ENCODE measurements at regions not wholly inside any gene's neighbourhood (a gene's known extent, or its start where the extent isn't known, plus 50 kb on each side); places are given as distances from the start of the nearest gene placed in this dataset.
"Not testable (repeated sequence)": the region's sequence is repeated elsewhere in the genome, so short reads cannot be mapped to it uniquely, and the experiment has no call there.

DNA sequence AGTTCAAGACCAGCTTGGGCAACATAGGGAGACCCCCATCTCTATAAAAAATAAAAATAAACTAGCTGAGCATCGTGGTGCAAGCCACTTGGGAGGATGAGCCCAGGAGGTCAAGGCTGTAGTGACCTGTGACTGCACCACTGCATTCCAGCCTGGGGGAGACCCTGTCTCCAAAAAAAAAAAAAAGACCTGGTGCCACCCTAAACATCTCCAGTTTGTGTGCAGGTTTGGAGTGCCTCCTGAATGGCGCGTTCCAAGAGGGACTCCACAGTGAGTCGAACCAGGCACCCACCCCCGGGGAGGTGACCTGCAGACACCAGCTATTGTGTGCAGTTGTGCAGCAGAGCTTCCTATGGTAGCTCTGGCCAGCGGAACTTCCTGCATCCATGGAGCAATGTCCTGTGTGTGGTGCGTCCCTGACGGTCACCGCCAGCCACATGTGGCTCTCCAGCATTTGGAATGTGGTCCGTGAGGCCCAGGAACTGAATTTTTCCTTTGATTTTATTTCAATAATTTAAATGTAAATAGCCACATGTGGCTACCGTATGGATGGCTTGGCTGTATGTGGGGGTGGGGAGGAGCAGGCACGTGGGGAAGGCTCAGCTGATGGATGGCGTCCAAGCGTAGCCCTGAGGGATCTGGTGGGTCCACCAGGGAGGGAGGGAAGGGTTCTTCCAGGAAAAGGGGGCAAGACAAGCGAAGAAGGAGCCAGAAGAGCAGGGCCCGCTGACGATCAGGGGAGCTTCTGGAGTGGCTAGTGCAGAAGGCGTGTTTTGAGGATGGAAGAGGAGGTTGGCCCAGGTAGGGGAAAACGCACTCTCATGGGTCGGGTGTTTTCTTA lies 107.1 kb upstream of the GSE1 start:
- no peak for DNase-seq (ENCODE audit: low read depth in 1 of 2, low spot score in 1 of 2)

DNA sequence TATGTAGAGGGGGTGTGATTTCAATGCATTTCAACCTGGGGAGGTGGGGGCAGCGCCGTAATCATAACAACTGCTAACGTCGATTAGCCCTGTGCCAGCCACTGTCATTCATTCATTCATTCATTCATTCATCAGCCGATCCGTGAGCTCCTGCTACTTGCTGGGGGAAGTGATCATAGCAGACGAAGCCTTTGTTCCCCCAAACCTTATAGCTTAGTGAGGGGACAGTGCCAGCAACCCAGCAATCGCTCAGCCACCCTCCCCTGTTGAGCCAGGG lies 106.5 kb upstream of the GSE1 start:
- no peak for DNase-seq (ENCODE audit: low read depth in 1 of 2, low spot score in 1 of 2)

DNA sequence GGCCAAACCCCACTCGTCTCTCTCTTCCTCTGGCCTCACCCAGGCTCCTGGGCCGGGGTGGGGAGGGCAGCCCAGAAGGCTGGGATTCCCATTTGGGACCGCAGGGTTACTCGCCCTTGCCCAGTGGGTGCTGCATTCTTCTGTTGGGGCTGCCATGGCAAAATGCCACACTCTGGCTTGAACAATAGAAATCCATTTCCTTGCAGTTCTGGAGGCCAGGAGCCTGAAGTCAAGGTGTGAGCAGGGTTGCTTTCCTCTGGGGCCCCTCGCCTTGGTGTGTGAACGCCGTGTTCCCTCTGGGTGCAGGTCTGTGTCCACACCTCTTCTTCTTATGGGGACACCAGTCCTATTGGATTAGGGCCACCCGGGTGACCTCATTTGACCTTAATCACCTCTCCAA lies 105.8 kb upstream of the GSE1 start:
- no peak for DNase-seq (ENCODE audit: low read depth in 1 of 2, low spot score in 1 of 2)

DNA sequence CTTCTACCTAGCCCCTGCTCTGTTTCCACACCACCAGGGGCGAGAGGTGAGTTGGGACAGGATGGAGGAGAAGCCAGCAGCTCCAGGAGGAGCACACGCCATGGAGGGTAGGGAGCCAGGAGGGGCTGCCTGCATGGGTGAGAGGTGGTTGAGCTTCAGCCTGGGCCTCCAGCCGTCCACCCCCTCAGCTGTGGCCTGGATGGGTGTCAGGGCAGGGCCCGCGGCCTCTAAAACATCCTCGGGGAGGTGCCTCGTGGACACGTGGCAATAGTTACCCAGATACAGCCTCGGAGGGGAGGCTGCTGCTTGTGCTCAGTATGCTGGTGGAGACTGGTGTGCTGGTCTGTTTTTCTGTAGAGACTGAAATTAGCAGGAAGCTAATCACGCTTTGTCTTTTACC lies 104.7 kb upstream of the GSE1 start:
- DNase-seq (ENCODE audit: low read depth in 1 of 2, low spot score in 1 of 2), result no peak

DNA sequence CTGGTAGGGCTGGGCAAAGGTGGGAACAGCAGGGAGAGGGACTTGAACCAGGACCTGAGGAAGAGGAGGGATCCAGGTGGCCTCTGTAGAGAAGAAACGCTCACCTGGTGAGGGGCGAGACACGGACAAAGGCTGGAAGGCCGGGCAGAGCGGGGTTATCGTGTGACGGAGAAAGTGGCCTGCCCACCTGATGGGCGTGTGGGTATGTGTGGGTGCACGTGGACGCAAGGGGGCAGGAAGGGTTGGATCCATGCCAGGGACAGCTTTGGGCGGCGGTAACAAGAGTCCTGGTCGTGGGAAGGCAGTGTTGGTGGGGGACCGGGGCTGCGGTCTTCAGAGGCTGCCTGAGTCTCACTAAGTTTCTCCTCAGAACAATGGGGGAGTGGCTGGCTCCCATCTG lies 104.1 kb upstream of the GSE1 start:
- DNase-seq (ENCODE audit: low read depth in 1 of 2, low spot score in 1 of 2), result no peak

DNA sequence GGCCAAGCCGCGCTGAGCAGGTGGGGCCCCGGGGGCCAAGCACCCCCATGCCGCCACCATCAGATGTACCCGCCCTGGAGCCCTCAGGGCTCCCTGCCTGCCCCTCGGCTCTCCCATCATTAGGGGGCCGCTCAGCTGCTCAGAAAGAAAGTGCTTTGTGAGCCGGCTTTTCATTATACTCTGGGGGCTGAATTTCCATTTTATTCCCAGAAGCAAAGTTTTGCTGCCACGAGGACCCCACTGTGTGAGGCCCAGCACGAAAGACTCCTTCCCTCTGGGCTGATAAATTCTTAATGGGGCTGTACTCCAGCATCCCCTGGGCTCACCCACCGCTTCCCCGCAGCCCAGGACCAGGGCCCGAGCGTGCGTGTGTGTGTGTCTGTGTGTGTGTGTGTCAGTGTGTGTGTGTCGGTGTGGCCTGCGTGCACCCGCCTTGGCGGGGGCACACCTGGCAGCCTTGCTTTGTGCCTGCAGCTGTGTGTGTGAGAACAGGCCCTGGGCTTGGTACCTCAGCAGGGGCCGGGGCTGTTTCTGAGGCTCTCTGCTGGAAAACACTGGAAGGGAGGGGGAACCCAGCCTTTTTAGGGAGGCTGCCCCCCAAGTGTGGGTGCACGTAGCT lies 103.0 kb upstream of the GSE1 start:
- no peak for DNase-seq (ENCODE audit: low read depth in 1 of 2, low spot score in 1 of 2)

DNA sequence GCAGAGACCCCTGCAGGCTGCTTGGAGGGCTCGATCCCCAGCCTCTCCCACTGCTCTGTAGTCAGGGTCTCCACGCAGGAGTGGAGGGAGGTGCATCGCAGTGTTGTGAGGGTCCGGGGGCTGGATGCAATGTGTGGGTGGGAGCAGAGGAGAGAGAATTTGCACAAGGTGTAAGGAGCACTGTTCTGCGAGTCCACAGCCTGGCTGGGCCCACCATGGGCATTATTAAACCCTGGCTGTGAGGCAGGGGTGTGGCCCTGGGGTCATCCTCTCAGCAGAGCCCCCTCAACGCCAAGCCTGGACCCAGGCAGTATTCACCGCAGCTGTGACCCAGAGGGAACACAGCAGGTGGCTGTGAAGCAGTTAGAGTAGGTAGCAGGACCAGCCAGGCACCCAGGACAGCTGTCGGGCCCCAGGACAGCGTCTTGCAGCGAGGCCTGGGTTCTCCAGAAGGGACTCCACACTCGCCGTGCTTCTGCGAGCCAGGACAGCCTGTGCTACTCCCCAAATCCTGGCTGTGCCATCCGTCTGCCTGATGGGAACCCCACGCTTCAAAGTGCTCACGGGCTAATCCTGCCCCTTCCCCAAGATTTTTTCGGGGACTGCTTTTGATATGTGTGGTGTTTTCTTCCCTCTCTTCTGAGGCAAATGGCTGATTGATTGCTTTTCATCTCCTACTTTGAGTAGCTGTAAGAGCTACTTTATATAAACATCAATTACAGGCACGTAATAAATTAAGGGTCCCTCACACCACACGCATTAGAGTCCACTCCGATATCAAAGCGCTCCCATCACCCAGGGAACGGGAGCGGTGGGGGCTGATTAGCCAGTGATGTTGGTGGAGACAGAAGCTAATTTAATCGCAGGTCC lies 100.9 kb upstream of the GSE1 start:
- DNase-seq (ENCODE audit: low read depth in 1 of 2, low spot score in 1 of 2), result no peak

DNA sequence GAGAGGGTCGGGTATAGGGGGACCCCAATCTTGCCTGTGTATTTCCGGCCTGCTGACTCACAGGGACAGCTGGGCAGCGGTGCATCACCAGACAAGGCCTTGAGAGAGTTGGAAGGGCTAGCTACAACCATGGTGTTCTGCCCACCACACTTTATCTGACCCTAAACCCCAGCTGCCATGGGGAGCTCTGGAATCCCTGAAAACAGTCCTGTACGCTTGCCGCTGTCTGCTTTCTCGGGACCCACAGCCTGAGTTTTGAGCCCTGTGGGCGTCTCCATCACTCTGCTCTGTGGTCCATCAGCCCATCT lies 100.4 kb upstream of the GSE1 start:
- no peak for DNase-seq (ENCODE audit: low read depth in 1 of 2, low spot score in 1 of 2)

DNA sequence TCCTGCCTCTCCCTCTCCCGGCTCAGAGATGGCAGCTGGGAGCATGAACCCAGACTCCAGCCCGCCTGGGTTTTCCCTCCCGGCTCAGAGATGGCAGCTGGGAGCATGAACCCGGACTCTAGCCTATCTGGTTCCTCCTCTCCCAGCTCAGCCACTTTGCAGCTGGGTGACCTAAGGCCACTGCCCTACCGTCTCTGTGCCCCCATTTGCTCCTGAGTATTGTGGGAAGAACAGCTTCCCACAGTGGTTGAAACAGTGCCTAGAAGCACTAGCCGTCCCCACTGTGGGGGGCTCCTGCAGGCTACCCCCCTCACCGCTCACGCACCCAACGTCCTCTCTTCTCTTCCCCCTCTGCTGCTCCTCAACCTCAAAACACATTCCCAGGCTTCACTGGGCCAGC lies 99.9 kb upstream of the GSE1 start:
- no peak for DNase-seq (ENCODE audit: low read depth in 1 of 2, low spot score in 1 of 2)

DNA sequence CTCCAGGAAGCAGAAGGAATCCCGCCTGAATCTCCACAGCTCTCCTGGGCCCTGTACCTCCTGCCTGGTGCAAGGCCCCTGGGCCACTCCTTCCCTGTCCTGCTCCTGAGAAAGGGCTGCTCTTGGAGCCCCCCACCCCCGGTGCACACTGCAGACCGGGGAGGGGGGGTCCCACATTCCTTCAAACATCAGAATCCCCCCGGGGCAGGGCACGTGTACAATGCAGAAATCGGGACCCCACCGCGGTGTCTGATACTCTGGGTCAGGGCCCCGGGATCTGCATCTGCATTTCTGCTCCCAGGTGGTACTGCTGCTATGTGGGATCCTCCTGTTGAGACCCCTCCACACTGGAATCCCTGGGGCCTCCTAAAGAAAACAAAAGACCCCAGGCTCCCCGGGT lies 99.5 kb upstream of the GSE1 start:
- DNase-seq (ENCODE audit: low read depth in 1 of 2, low spot score in 1 of 2), result no peak

DNA sequence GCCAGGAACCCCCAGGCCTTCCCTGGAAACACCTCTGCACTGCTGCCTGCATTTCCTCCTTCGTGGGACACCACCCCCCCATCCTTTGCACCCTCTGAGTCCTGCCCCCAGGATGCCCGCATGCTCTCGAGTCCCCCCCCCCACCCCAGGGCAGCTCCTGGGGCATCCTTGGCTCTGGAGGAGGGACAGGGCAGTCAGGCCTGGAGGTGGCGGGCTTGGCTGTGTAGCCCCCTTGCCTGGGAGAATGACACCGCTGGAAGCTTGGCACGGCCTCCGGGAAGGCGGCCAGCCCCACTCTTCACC lies 98.9 kb upstream of the GSE1 start:
- no peak for DNase-seq (ENCODE audit: low read depth in 1 of 2, low spot score in 1 of 2)

DNA sequence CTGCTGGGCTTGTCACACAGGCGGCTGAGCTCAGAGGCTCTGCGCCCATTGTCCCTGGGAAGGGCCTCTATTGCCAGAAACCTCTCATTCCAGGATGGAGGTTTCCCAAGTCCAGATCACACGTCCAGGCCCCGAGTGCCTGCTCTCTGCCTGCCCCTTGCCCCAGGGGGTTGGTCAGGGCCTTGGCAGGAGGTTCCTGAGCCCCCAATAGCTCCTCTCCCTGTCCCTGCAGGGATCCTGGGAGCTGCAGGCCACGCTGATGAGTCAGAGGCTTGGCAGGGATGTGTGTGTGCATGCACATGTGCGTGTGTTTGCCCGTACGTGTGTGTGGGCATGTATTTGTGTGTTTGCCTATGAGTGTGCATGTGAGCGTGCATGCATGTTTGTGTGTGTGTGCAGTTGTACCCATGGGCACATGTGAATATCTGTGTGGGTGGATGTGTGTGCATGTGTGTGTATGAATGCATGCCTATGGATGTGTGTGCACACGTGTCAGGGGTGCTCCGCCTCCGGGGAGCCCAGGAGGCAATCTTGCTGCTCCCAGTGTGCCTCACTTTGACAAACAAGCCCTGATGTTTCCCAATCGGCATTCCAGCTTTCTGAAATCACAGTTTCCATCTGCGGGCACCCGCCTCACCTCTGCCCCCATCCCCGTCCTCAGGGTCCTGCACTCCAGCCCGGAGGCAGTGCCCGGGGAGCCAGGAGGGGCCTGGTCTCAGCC lies 98.4 kb upstream of the GSE1 start:
- DNase-seq (ENCODE audit: low read depth in 1 of 2, low spot score in 1 of 2), result no peak

DNA sequence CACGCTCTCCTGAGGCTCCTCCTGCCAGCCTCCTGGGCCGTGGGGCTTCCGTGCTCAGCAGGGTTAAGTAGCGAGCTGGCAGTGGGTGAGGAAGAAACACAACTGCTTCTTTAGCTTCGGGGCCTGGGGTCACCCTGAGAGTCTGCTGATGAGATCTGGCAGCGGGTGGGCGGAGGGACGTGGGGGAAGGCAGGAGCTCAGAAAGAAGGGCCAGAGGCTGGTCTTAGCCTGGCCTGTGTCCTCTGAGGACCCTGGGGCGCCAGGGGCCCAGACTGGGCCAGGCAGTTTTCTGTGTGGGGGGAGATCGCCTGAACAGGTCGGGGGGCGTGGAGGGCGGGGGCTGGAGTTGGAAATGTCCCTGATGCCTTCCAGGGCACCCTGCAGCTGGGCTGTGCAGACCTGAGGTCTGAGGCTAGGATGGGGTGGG lies 97.8 kb upstream of the GSE1 start:
- no peak for DNase-seq (ENCODE audit: low read depth in 1 of 2, low spot score in 1 of 2)

DNA sequence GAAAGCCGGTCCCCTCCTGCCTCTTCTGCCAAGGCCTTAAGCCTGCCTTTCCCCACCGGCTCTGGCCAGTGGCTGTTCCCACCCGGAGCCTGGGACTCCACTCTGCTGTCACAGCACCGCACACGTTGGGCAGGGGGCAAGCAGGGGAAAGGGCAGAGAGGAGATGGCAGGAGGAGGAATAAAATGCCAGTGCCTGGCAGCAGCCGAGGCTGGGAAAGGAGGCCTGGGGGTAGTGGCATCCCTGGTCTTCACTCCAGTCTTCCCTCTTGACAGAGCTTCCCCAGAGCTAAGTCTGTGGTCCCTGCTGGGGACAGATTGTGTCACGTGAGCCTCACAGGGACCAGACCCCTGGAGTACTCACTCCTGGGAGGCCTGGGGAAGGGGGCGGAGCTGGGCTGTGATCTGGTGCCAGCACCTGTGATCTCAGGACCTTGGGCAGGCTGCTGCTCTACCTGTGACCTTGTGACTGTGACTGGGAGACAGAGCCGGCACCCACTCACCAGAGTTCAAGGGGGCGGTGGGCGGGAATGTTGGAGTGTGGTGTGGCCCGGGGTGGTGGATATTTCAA lies 97.2 kb upstream of the GSE1 start:
- no peak for DNase-seq (ENCODE audit: low read depth in 1 of 2, low spot score in 1 of 2)

DNA sequence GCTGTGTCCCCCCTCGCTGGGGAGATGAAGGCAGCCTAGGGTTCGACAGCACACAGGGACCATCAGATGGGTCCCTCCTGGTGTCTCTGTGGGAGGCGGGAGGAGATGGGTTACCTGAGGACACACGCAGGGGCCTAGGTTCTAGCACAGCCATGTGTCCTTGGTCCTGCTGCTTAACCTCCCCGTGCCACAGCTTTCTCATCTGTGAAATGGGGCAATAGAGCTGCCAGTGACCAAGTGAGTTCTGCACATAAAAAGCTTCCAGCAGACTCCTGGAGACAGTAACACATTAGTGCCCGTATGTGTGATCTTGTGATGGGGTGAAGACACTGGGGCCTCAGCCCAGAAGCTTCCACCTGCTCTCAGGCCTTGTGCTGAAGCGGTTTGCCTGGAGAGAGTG lies 96.0 kb upstream of the GSE1 start:
- no peak for DNase-seq (ENCODE audit: low read depth in 1 of 2, low spot score in 1 of 2)

DNA sequence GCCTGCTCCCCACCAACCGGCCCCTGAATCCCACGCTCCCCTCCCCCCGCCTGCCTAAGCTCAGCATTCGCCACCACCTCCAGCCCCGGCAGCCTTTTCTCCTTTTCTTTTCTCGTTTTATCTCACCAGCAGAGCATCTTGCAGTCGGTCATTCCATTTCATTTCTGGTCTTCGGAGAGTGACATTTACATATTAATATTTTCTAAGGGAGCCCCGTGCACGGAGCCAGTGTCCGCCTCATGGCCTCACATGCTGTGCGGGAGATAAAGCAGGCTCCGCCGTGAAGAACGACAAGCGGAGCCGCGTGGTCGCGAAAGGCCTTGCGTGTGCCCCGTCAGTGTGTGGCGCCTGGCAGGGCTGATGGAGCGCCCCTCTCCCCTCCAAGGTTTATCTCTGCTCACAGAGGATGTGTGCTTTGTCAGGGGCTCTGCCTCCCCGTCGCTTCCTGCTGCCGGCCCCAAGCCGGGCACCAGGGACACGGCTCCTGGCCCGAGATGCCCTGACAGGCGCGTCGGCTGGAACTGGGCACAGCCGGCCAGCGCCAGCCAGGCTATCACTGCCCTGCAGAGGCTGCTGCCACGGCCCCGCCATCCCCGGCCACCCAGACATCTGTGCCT lies 95.5 kb upstream of the GSE1 start:
- no peak for DNase-seq (ENCODE audit: low read depth in 1 of 2, low spot score in 1 of 2)

DNA sequence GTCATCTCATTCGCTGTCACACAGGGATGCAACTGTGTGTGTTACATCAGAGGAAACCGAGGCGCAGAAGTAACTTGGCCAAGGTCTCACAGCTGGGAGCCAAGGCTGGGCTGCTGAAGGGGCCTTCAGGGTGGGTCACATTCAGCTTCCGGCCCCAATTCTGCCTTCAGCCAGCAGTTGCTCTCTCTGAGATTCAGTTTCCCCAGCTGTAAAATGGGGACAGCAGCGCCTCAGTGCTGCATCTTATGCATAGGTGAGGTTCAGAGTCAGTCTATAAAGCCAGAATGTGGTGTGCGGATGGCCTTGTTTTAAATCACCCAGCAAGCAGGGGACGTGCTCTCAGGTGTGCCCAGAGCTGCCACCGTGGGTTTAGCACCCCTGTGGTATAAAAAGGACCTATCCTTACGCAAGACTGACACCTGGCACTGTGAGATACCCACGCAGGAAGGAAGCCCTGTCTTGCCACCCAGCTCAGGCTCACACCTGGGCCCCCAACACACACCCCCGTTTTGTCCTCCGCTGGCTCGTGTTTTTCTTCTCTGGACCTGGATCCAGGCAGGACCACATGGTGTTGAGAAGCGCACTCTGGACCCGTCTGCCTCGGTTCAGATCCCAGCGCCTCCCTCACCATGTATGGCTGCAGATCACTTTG lies 94.6 kb upstream of the GSE1 start:
- DNase-seq (ENCODE audit: low read depth in 1 of 2, low spot score in 1 of 2), result no peak

DNA sequence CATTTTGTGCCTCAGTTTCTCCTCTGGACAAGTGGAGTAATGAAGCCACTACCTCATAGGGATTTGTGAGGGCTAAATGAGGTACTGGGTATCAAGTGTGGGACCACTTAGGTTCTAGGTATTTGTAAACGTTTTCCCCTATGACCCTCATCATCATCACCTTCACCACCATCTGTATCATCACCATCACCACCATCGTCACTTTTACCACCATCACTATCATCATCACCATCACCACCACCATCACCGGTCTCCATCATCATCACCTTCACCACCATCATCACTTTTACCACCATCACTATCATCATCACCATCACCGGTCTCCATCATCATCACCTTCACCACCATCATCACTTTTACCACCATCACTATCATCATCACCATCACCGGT lies 94.1 kb upstream of the GSE1 start:
- not testable (repeated sequence) for DNase-seq (ENCODE audit: low read depth in 1 of 2, low spot score in 1 of 2)

DNA sequence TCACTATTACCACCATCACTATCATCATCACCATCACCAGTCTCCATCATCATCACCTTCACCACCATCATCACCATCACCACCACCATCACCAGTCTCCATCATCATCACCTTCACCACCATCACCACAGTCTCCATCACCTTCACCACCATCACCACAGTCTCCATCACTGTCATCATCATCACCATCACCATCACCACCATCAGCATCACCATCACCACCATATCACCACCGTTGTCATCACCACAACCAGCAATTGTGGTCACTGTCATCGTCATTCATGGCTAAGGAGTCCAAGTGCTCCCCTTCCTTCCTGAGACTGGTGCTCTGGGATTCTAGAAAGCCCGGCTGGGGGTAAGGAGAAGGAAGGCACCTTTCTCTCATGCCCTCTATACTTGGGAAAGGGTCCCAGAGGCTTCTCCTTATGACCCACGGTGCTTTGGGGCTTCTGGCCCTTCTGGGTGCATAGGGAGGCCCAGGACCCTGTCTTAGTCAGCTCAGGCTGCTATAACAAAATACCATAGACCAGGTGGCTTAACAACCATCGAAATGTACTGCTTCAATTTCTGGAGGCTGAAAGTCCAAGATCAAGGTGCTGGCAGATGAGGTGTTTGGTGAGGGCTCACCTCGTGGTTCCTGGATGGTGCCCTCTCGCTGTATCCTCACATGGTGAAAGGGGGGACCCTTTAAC lies 93.4 kb upstream of the GSE1 start:
- no peak for DNase-seq (ENCODE audit: low read depth in 1 of 2, low spot score in 1 of 2)

DNA sequence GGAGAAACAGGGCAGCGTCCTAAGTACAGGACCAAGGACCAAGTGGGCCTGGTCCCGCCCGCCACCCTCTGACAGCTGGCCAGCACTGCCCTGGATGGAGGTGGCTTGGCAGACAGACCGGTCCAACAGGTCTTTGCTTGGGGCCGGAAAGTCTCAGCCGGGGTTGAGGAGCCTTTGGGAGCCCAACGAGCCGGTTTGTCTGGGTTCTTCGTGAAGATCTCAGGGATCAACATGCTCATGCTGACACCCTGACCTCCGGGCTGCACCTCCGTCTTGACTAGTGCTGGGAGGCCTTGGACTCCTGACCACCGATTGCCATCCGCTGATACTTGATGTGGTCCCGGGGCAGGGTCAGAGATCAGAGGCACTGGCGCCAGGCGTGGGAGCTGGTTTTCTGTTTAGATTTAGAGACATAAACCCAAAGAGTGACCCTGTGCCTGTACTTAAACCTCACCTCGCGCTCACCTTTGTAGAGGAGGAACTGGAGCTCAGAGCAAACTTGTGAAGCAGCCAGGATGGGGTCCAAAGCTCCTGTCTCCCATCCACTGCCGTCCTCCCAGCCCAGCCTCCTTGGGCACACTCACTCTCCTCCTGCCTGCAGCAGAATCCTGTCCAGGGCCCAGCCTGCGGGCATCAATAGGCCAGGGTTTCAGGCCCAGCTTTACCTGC lies 92.1 kb upstream of the GSE1 start:
- no peak for DNase-seq (ENCODE audit: low read depth in 1 of 2, low spot score in 1 of 2)
